Fibroblast of mammary gland (primary cell): ENCODE measurements at regions not wholly inside any gene's neighbourhood (a gene's known extent, or its start where the extent isn't known, plus 50 kb on each side); places are given as distances from the start of the nearest gene placed in this dataset.

ENCODE experiments used
- DNase-seq: peaks from one replicate; pipeline ENCODE4 v3.0.0-alpha.2; 2010; ENCODE audit warnings: low read depth
- H3K4me3 ChIP-seq: 2 replicates; pipeline ENCODE4 v1.5.1; 2011; ENCODE audit warnings: low read depth, mild to moderate bottlenecking, low read length, moderate library complexity; ENCODE audit not compliant: control insufficient read depth
- CTCF ChIP-seq: conservative IDR thresholded peaks from 2 replicates; pipeline ENCODE4 v1.5.1; 2011; ENCODE audit warnings: low read depth, low read length, inconsistent platforms; ENCODE audit not compliant: control insufficient read depth, insufficient read depth

- DNase-seq = no peak
- H3K4me3 ChIP-seq = no peak overlapping the region
- no peak for TF ChIP-seq CTCF
Measured at GRCh38 chr2:66084948-66085590, 349.9 kb upstream of the MEIS1 start.

GRCh38 chr2:66082581-66082980, 352.3 kb upstream of the MEIS1 start:
- TF ChIP-seq CTCF = no peak
- no peak overlapping the region for H3K4me3 ChIP-seq
- no peak for DNase-seq

DNA sequence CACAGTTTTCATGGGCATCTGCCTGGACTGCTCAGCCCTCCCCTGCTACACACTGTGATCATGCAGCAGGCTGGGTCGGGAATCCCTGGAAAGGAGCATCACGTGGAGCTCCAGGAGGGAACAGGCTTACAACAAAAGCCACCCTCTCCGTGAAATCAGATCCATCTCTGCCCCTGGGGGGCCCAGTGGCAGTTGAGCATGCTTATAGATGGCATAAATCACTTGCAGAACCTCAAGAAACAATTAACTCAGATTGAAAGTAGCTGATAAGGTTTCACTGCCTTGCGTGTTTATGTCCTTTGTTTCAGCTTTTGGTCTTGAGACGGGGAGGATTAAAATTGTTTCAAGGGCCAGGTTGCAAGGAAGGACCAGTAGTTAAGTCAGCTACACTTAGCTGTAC, 354.8 kb upstream of the MEIS1 start:
- no peak for DNase-seq
- H3K4me3 ChIP-seq = no peak overlapping the region
- no peak for TF ChIP-seq CTCF

- TF ChIP-seq CTCF = no peak
- H3K4me3 ChIP-seq = no peak overlapping the region
- DNase-seq = no peak
Measured at GRCh38 chr2:66073172-66073571, 361.8 kb upstream of the MEIS1 start.

DNA sequence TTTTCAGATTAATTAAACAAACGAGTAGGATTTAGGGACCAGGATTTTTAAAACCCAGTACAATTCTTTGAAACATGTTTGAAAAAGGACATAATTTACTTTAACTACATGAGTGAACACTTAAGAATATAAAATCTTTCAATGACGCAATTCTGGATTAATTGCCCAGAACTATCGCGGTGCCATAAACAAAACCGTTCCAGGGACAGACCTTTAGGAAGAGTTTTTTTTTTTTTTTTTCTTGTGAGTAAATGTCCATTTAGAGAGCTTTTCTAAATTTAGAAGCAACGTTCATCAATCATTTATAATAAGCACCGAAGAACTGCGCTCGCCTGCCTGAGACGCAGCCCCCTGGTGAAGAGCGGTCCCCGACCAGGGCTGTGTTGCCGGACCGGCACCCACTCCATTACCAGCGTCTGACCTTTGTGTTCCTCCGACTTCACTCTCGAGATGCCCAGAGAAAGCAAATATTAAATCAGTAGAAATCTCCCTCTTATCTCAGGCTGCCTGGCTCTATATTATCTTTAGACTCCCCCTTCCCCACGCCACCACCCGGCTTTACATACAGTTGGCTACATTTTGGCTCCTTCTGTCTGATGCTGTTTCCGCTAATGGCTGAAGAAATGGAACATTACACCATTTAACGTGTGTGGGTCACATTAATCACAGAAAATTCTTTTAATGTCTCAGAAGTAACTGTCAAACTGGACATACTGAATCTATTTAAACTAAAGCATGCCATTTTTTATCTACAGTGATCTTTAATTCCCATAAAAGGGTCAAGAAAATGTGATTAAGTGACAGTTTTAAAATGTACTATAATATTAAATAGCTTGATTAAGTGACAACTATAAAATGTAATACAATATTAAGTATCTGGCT, 364.0 kb upstream of the MEIS1 start:
- H3K4me3 ChIP-seq = no peak overlapping the region
- DNase-seq = no peak
- no peak for TF ChIP-seq CTCF

- no peak for DNase-seq
- H3K4me3 ChIP-seq = no peak overlapping the region
- TF ChIP-seq CTCF = no peak
Measured at GRCh38 chr2:66069937-66070720, 364.8 kb upstream of the MEIS1 start.
